H1 (cell line): ENCODE measurements at regions not wholly inside any gene's neighbourhood (a gene's known extent, or its start where the extent isn't known, plus 50 kb on each side); places are given as distances from the start of the nearest gene placed in this dataset.

Source experiments
- SP4 ChIP-seq: IDR thresholded peaks from 2 replicates; pipeline ENCODE4 v1.6.1; 2012; ENCODE audit warnings: low read length, inconsistent platforms
- TF ChIP-seq, protein P1 (sequence below), 3 experiments: IDR thresholded peaks; 1 replicate in 2 of 3; 2 replicates in 1 of 3; pipeline versions ENCODE4 v1.5.1 to v1.6.1; 2011; ENCODE audit warnings: low read length in 3 of 3, mild to moderate bottlenecking in 3 of 3, inconsistent platforms in 2 of 3, low read depth in 1 of 3, moderate library complexity in 1 of 3; ENCODE audit not compliant: insufficient read depth in 1 of 3; ENCODE audit errors: control extremely low read depth in 1 of 3

GRCh38 chr6:126804332-126805064, 314.0 kb upstream of the RSPO3 start (continued):
- TF ChIP-seq, protein P1, sequence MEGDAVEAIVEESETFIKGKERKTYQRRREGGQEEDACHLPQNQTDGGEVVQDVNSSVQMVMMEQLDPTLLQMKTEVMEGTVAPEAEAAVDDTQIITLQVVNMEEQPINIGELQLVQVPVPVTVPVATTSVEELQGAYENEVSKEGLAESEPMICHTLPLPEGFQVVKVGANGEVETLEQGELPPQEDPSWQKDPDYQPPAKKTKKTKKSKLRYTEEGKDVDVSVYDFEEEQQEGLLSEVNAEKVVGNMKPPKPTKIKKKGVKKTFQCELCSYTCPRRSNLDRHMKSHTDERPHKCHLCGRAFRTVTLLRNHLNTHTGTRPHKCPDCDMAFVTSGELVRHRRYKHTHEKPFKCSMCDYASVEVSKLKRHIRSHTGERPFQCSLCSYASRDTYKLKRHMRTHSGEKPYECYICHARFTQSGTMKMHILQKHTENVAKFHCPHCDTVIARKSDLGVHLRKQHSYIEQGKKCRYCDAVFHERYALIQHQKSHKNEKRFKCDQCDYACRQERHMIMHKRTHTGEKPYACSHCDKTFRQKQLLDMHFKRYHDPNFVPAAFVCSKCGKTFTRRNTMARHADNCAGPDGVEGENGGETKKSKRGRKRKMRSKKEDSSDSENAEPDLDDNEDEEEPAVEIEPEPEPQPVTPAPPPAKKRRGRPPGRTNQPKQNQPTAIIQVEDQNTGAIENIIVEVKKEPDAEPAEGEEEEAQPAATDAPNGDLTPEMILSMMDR (IDR thresholded peaks at IDR 0.05; ENCODE audit: control extremely low read depth in 1 of 3, insufficient read depth in 1 of 3, low read depth in 1 of 3, low read length in 3 of 3), result peak in 2 of 3 experiments; percentile 53 to 66; a peak in 2 of 4 replicates
- no peak for TF ChIP-seq SP4
